ENCODE measurements at regions not wholly inside any gene's neighbourhood (a gene's known extent, or its start where the extent isn't known, plus 50 kb on each side); places are given as distances from the start of the nearest gene placed in this dataset.

GRCh38 chr13:27370305-27370872 lies 54.0 kb upstream of the GTF3A start:
- no peak for DNase-seq (ENCODE audit: low spot score)

- no peak for DNase-seq (ENCODE audit: low spot score)
Observed at GRCh38 chr13:27371932-27372331, 52.5 kb upstream of the GTF3A start.

- no peak for DNase-seq (ENCODE audit: low spot score)
Observed at GRCh38 chr13:27372896-27373295, 51.5 kb upstream of the GTF3A start.

- no peak for DNase-seq (ENCODE audit: low spot score)
Observed at GRCh38 chr13:27374126-27374613, 50.2 kb upstream of the GTF3A start.

Data from hepatic stellate cell (primary cell).